22Rv1 (cell line): ENCODE measurements at regions not wholly inside any gene's neighbourhood (a gene's known extent, or its start where the extent isn't known, plus 50 kb on each side); places are given as distances from the start of the nearest gene placed in this dataset.
"Not testable (repeated sequence)": the region's sequence is repeated elsewhere in the genome, so short reads cannot be mapped to it uniquely, and the experiment has no call there.

Experiments used
- ZFX ChIP-seq: fragments of 450-650 bp; IDR thresholded peaks from 2 replicates; pipeline ENCODE4 v1.6.1; 2017; ENCODE audit warnings: antibody characterized with exemption, borderline replicate concordance
- TF ChIP-seq, protein P1 (sequence below): fragments of 450-650 bp; IDR thresholded peaks from 2 replicates; pipeline ENCODE4 v1.5.1; 2017; ENCODE audit warnings: mild to moderate bottlenecking

- TF ChIP-seq ZFX = not testable (repeated sequence)
- TF ChIP-seq, protein P1, sequence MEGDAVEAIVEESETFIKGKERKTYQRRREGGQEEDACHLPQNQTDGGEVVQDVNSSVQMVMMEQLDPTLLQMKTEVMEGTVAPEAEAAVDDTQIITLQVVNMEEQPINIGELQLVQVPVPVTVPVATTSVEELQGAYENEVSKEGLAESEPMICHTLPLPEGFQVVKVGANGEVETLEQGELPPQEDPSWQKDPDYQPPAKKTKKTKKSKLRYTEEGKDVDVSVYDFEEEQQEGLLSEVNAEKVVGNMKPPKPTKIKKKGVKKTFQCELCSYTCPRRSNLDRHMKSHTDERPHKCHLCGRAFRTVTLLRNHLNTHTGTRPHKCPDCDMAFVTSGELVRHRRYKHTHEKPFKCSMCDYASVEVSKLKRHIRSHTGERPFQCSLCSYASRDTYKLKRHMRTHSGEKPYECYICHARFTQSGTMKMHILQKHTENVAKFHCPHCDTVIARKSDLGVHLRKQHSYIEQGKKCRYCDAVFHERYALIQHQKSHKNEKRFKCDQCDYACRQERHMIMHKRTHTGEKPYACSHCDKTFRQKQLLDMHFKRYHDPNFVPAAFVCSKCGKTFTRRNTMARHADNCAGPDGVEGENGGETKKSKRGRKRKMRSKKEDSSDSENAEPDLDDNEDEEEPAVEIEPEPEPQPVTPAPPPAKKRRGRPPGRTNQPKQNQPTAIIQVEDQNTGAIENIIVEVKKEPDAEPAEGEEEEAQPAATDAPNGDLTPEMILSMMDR = not testable (repeated sequence)
Observed at GRCh38 chr11:123332577-123332976, 97.5 kb upstream of the GRAMD1B start.
